Glutamatergic neuron (in vitro differentiated cells): ENCODE measurements at regions not wholly inside any gene's neighbourhood (a gene's known extent, or its start where the extent isn't known, plus 50 kb on each side); places are given as distances from the start of the nearest gene placed in this dataset.

ENCODE experiments used
- DNase-seq: peaks from one replicate; pipeline ENCODE4 v3.0.0; 2022
- H3K27ac Mint-ChIP-seq: one replicate; pipeline ENCODE4 v1.8.0; 2020; ENCODE audit warnings: mild to moderate bottlenecking, mixed read lengths, inconsistent platforms; ENCODE audit not compliant: unreplicated experiment
- H3K27me3 Mint-ChIP-seq: one replicate; pipeline ENCODE4 v1.8.0; 2020; ENCODE audit warnings: mild to moderate bottlenecking, moderate library complexity, mixed read lengths, inconsistent platforms; ENCODE audit not compliant: unreplicated experiment
- H3K36me3 Mint-ChIP-seq: one replicate; pipeline ENCODE4 v1.8.0; 2020; ENCODE audit warnings: mild to moderate bottlenecking, mixed read lengths, inconsistent platforms; ENCODE audit not compliant: unreplicated experiment
- H3K4me1 Mint-ChIP-seq: one replicate; pipeline ENCODE4 v1.8.0; 2020; ENCODE audit warnings: mild to moderate bottlenecking, low read depth, mixed read lengths, inconsistent platforms; ENCODE audit not compliant: unreplicated experiment
- H3K4me3 Mint-ChIP-seq: one replicate; pipeline ENCODE4 v1.8.0; 2020; ENCODE audit warnings: mild to moderate bottlenecking, mixed read lengths, inconsistent platforms; ENCODE audit not compliant: unreplicated experiment
- H3K9me3 Mint-ChIP-seq: one replicate; pipeline ENCODE4 v1.8.0; 2020; ENCODE audit warnings: mild to moderate bottlenecking, moderate library complexity, mixed read lengths, inconsistent platforms; ENCODE audit not compliant: unreplicated experiment
- CTCF ChIP-seq: fragments of 200-600 bp; sonication (generic); IDR thresholded peaks from one replicate; pipeline ENCODE4 v1.5.0; 2021; ENCODE audit not compliant: partially characterized antibody, unreplicated experiment

GRCh38 chr15:36478561-36478960, 100.9 kb upstream of the CDIN1 start:
- no peak overlapping the region for H3K27ac Mint-ChIP-seq
- H3K36me3 Mint-ChIP-seq: no peaks in the 10 kb centered on the region
- no peaks in the 10 kb centered on the region for H3K27me3 Mint-ChIP-seq
- H3K9me3 Mint-ChIP-seq: no peaks in the 10 kb centered on the region
- no peak for DNase-seq
- H3K4me3 Mint-ChIP-seq: no peak overlapping the region
- no peak for TF ChIP-seq CTCF
- no peaks in the 10 kb centered on the region for H3K4me1 Mint-ChIP-seq

DNA sequence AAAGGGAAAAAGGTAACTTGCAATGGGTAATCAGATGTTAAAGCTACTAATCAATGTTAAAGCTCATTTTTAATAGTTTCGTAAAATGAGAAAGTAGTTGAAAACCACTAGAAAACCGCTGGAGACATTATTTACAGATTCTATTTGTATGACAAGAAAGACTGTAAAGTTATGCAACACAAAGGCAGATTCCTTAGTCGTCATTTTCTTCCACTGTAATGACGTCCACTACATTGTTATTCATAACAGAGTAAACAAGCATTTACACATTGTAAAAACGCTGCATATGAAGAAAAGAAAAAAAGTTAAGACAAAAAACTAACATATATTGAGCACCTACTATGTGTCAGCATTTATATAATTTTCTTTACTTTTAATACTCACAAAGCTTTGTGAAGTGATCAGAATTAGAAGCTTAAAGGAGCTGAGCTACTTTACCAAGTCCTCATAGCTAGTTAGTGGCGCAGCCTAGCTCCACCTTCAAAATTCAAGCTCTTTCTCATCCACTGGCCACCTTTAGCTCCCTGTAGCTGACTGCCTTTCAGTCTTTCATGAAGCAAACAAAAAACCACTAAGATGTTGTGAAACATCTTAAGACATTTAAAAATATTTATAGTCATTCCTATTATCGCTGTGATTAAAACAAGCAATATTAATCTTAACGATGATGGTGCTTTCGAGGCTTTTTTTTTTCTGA, 100.1 kb upstream of the CDIN1 start:
- Mint-ChIP-seq H3K4me3 (no peak overlapping the region), H3K36me3 (no peaks in the 10 kb centered on the region), H3K9me3 (no peaks in the 10 kb centered on the region), H3K27me3 (no peaks in the 10 kb centered on the region), H3K4me1 (no peaks in the 10 kb centered on the region), H3K27ac (no peak overlapping the region)
- no peak for DNase-seq
- TF ChIP-seq CTCF: no peak

- Mint-ChIP-seq H3K27me3 (no peaks in the 10 kb centered on the region), H3K4me3 (no peak overlapping the region), H3K4me1 (no peaks in the 10 kb centered on the region), H3K36me3 (no peaks in the 10 kb centered on the region), H3K27ac (no peak overlapping the region), H3K9me3 (no peaks in the 10 kb centered on the region)
- DNase-seq: no peak
- TF ChIP-seq CTCF: no peak
These were observed 98.3 kb upstream of the CDIN1 start for GRCh38 chr15:36481156-36481555.

DNA sequence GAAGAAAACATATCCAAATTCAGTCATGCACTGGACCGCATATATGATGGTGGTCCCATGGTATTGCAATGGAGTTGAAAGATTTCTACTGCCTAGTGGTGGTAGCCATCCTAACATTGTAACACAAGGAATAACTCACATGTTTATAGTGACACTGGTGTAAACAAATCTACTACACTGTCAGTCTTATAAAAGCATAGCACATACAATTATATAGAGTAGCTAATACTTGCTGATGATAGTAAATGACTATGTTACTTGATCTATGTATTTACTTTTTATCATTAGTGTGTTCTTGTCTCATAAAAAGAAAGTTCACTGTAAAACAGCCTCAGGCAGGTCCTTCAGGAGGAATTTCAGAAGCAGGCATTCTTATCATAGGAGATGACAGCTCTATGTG, 96.0 kb upstream of the CDIN1 start:
- no peaks in the 10 kb centered on the region for H3K4me1 Mint-ChIP-seq
- H3K27ac Mint-ChIP-seq: no peak overlapping the region
- no peaks in the 10 kb centered on the region for H3K36me3 Mint-ChIP-seq
- no peak for DNase-seq
- TF ChIP-seq CTCF: no peak
- H3K4me3 Mint-ChIP-seq: no peak overlapping the region
- H3K9me3 Mint-ChIP-seq: no peaks in the 10 kb centered on the region
- H3K27me3 Mint-ChIP-seq: no peaks in the 10 kb centered on the region

DNA sequence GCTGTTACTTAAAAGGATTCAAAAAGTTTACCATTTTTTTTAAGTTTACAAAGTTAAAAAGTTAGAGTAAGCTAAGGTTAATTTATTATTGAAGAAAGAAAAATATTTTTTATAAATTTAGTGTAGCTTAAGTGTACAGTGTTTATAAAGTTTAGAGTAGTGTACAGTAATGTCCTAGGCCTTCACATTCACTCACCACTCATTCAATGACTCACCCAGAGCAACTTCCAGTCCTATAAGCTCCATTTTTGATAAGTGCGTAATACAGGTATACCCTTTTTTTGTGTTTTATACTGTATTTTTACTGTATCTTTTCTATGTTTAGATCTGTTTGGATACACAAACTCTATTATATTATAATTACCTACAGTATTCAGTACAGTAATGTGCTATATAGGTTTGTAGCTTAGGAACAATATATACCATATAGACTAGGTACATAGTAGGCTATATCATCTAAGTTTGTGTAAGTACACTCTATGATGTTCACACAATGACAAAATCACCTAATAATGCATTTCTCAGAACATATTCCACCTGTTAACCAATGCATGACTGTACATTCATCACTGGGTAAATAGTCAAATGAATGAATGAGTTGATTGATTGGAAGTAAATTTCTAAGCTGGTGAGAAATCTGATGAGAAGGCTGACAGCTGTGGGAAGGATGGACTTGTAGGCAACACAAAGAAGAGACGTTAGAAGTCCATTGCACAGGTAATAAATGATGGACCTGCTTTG, 95.2 kb upstream of the CDIN1 start:
- no peaks in the 10 kb centered on the region for H3K4me1 Mint-ChIP-seq
- DNase-seq: no peak
- no peak overlapping the region for H3K4me3 Mint-ChIP-seq
- H3K36me3 Mint-ChIP-seq: no peaks in the 10 kb centered on the region
- no peaks in the 10 kb centered on the region for H3K27me3 Mint-ChIP-seq
- TF ChIP-seq CTCF: no peak
- H3K27ac Mint-ChIP-seq: no peak overlapping the region
- H3K9me3 Mint-ChIP-seq: no peaks in the 10 kb centered on the region
